SK-N-SH treated with all-trans-retinoic acid at 6 μM for 48 hours (cell line): ENCODE measurements at regions not wholly inside any gene's neighbourhood (a gene's known extent, or its start where the extent isn't known, plus 50 kb on each side); places are given as distances from the start of the nearest gene placed in this dataset.

Source experiments
- ATAC-seq: fragments of 200-7000 bp; cut with Tn5 transposase; 3 replicates; pipeline ENCODE4 v1.9.1; 2020; ENCODE audit warnings: mild to moderate bottlenecking, moderate library complexity
- ARNTL ChIP-seq: fragments of 450-650 bp; formaldehyde crosslinking; IDR thresholded peaks from 2 replicates; pipeline ENCODE4 v1.5.0; 2020; ENCODE audit warnings: low read depth, mild to moderate bottlenecking, moderate library complexity, borderline replicate concordance
- BACH2 ChIP-seq: fragments of 250-450 bp; sonication (Bioruptor Pico); IDR thresholded peaks from 2 replicates; pipeline ENCODE4 v1.9.0; 2021; ENCODE audit warnings: mild to moderate bottlenecking, borderline replicate concordance
- CREB5 ChIP-seq: fragments of 250-450 bp; sonication (Bioruptor Pico); IDR thresholded peaks from 2 replicates; pipeline ENCODE4 v1.5.1; 2020; ENCODE audit warnings: low read depth, mild to moderate bottlenecking, moderate library complexity
- CSDC2 ChIP-seq: fragments of 250-450 bp; sonication (Bioruptor Pico); IDR thresholded peaks from 2 replicates; pipeline ENCODE4 v1.5.0; 2020; ENCODE audit warnings: mild to moderate bottlenecking, moderate library complexity
- CSRNP3 ChIP-seq: fragments of 250-450 bp; sonication (Bioruptor Pico); IDR thresholded peaks from 2 replicates; pipeline ENCODE4 v1.5.1; 2021; ENCODE audit warnings: mild to moderate bottlenecking, moderate library complexity
- ISL1 ChIP-seq: fragments of 250-450 bp; sonication (Bioruptor Pico); IDR thresholded peaks from 2 replicates; pipeline ENCODE4 v2.1.2; 2022; ENCODE audit warnings: mild to moderate bottlenecking, moderate library complexity
- OSR1 ChIP-seq: fragments of 250-450 bp; sonication (Bioruptor Pico); IDR thresholded peaks from 2 replicates; pipeline ENCODE4 v1.8.0; 2022; ENCODE audit warnings: moderate library complexity, mild to moderate bottlenecking, inconsistent platforms
- POU6F1 ChIP-seq: fragments of 250-450 bp; sonication (Bioruptor Pico); IDR thresholded peaks from 2 replicates; pipeline ENCODE4 v1.8.0; 2021; ENCODE audit warnings: low read depth, mild to moderate bottlenecking, moderate library complexity, borderline replicate concordance
- PPARA ChIP-seq: fragments of 250-450 bp; sonication (Bioruptor Pico); IDR thresholded peaks from 2 replicates; pipeline ENCODE4 v1.5.0; 2020; ENCODE audit warnings: mild to moderate bottlenecking, borderline replicate concordance
- RARB ChIP-seq: fragments of 250-450 bp; sonication (Bioruptor Pico); IDR thresholded peaks from 2 replicates; pipeline ENCODE4 v1.8.0; 2021; ENCODE audit warnings: mild to moderate bottlenecking, moderate library complexity
- SNAI2 ChIP-seq: fragments of 250-450 bp; sonication (Bioruptor Pico); IDR thresholded peaks from 2 replicates; pipeline ENCODE4 v1.5.0; 2020; ENCODE audit warnings: mild to moderate bottlenecking, moderate library complexity
- TCF4 ChIP-seq: fragments of 250-450 bp; sonication (Bioruptor Pico); IDR thresholded peaks from 2 replicates; pipeline ENCODE4 v1.8.0; 2021; ENCODE audit warnings: mild to moderate bottlenecking, moderate library complexity, borderline replicate concordance
- TOX ChIP-seq: fragments of 250-450 bp; sonication (Bioruptor Pico); IDR thresholded peaks from 2 replicates; pipeline ENCODE4 v1.8.0; 2021; ENCODE audit warnings: mild to moderate bottlenecking, moderate library complexity, borderline replicate concordance
- TSHZ2 ChIP-seq: fragments of 250-450 bp; sonication (Bioruptor Pico); IDR thresholded peaks from 2 replicates; pipeline ENCODE4 v1.5.0; 2020; ENCODE audit warnings: mild to moderate bottlenecking, moderate library complexity
- ZFP3 ChIP-seq: fragments of 250-450 bp; sonication (Bioruptor Pico); IDR thresholded peaks from 2 replicates; pipeline ENCODE4 v1.5.0; 2020; ENCODE audit warnings: mild to moderate bottlenecking, moderate library complexity
- ZNF565 ChIP-seq: fragments of 450-650 bp; formaldehyde crosslinking; conservative IDR thresholded peaks from 2 replicates; pipeline ENCODE4 v1.5.0; 2020; ENCODE audit warnings: low read depth, mild to moderate bottlenecking, moderate library complexity
- ZNF8 ChIP-seq: fragments of 450-650 bp; formaldehyde crosslinking; IDR thresholded peaks from 2 replicates; pipeline ENCODE4 v1.5.0; 2020; ENCODE audit warnings: mild to moderate bottlenecking, moderate library complexity

- ATAC-seq = no peak
- no peak for TF ChIP-seq RARB (CRISPR knock-in tag)
- TF ChIP-seq TOX (CRISPR knock-in tag) = no peak
- no peak for TF ChIP-seq PPARA (CRISPR knock-in tag)
- no peak for TF ChIP-seq ZNF8
- TF ChIP-seq TCF4 (CRISPR knock-in tag) = no peak
- no peak for TF ChIP-seq POU6F1
- TF ChIP-seq ZFP3 (CRISPR knock-in tag) = no peak
- no peak for TF ChIP-seq BACH2
- no peak for TF ChIP-seq TSHZ2 (CRISPR knock-in tag)
- no peak for TF ChIP-seq CSDC2 (CRISPR knock-in tag)
- TF ChIP-seq ISL1 (CRISPR knock-in tag) = no peak
- no peak for TF ChIP-seq CSRNP3 (CRISPR knock-in tag)
Measured at GRCh38 chr20:39946053-39946810, 742.8 kb downstream of the MAFB start.

- ATAC-seq = no peak
- TF ChIP-seq OSR1 (CRISPR knock-in tag) (no peak), RARB (CRISPR knock-in tag) (no peak), POU6F1 (no peak), ZNF565 (CRISPR knock-in tag) (no peak), TSHZ2 (CRISPR knock-in tag) (no peak), TCF4 (CRISPR knock-in tag) (no peak), SNAI2 (CRISPR knock-in tag) (no peak)
Measured at GRCh38 chr20:39944861-39945260, 744.2 kb downstream of the MAFB start.

GRCh38 chr20:39943336-39943735 is 745.7 kb downstream of the MAFB start:
- ATAC-seq = no peak
- TF ChIP-seq ZNF565 (CRISPR knock-in tag) (no peak), CREB5 (CRISPR knock-in tag) (no peak), SNAI2 (CRISPR knock-in tag) (no peak), ISL1 (CRISPR knock-in tag) (no peak), TSHZ2 (CRISPR knock-in tag) (no peak), ARNTL (no peak)
